Heart right ventricle (tissue), 16 donors: ENCODE measurements at regions not wholly inside any gene's neighbourhood (a gene's known extent, or its start where the extent isn't known, plus 50 kb on each side); places are given as distances from the start of the nearest gene placed in this dataset.

Experiments used
- ATAC-seq, 8 donors: fragments of 200-7000 bp; cut with Tn5 transposase; one replicate each; pipeline ENCODE4 v1.9.1; 2020; ENCODE audit warnings: mild to moderate bottlenecking in 8 of 8, moderate library complexity in 8 of 8, moderate number of reproducible peaks in 1 of 8
- DNase-seq, 2 donors: peaks; one replicate each; pipeline ENCODE4 v3.0.0-alpha.2; 2020
- H3K27ac ChIP-seq, 10 donors: fragments of 200-600 bp; sonication (generic) in 2 of 10; one replicate each; pipeline versions ENCODE4 v1.5.0 to v1.8.0; 2020 to 2022; ENCODE audit warnings: mild to moderate bottlenecking in 3 of 10
- H3K27me3 ChIP-seq, 7 donors: fragments of 200-600 bp; one replicate each; pipeline ENCODE4 v1.8.0; 2021 to 2022; ENCODE audit warnings: mild to moderate bottlenecking in 2 of 7
- H3K36me3 ChIP-seq, 9 donors: fragments of 200-600 bp; sonication (generic) in 1 of 9; one replicate each; pipeline versions ENCODE4 v1.5.0 to v1.8.0; 2020 to 2022; ENCODE audit warnings: mild to moderate bottlenecking in 2 of 9
- H3K4me1 ChIP-seq, 9 donors: fragments of 200-600 bp; sonication (generic) in 1 of 9; one replicate each; pipeline versions ENCODE4 v1.5.0 to v1.8.0; 2020 to 2022; ENCODE audit warnings: mild to moderate bottlenecking in 4 of 9
- H3K4me3 ChIP-seq, 10 donors: fragments of 200-600 bp; sonication (generic) in 2 of 10; one replicate each; pipeline versions ENCODE4 v1.5.0 to v1.8.0; 2020 to 2022; ENCODE audit warnings: mild to moderate bottlenecking in 7 of 10, moderate library complexity in 2 of 10
- H3K9me3 ChIP-seq, 11 donors: fragments of 200-600 bp in 10 of 11; sonication (generic) in 2 of 11; one replicate each; pipeline versions ENCODE4 v1.5.0 to v1.8.0; 2013 to 2022; ENCODE audit warnings: mild to moderate bottlenecking in 2 of 11, control low read depth in 1 of 11, moderate library complexity in 1 of 11
- WGBS, 2 donors: extraction: QIAGEN DNeasy Blood & Tissue Kit; methylation state at CpG; one replicate each; pipeline ENCODE4 v1.1.7; 2013; ENCODE audit warnings: inconsistent platforms in 1 of 2; 5-methylcytosine and 5-hydroxymethylcytosine counted together
- intact Hi-C, 10 donors: fragments of 100-400 bp; cut with DNase I; formaldehyde crosslinking; loops; one replicate each; pipeline versions ENCODE4 v1.11.1 to v1.14.2; 2022
- TF ChIP-seq, protein P1 (sequence below), 9 donors: fragments of 200-600 bp; sonication (generic) in 2 of 9; IDR thresholded peaks; one replicate each; pipeline versions ENCODE4 v1.5.0 to v1.8.0; 2021 to 2022; ENCODE audit warnings: antibody characterized with exemption in 9 of 9, mild to moderate bottlenecking in 5 of 9, moderate library complexity in 1 of 9
- donor health status: Arrhythmogenic right ventricular cardiomyopathy.
- donor health status: ischemic (EF 13 %, LVEDD 7.1; RV severe dilation, severe dysfunction).
- donor health status: healthy with polysubstance abuse.
- donor health status: DM: no; HTN: yes; CAD: no.
- donor health status: DM: no; HTN: no; CAD: no.
- donor health status: ischemic (EF 25% LVEDD 6.9; RV normal size, moderate dysfunction).
- donor health status: ischemic (EF 25% LVEDD 5.7; RV mildly dilated, moderate dysfunction).
- donor health status: healthy.
- donor health status: DM: yes; HTN: yes; CAD: no.
- donor health status: Ischemic cardiomyopathy.
- donor health status: ischemic (EF 35%, LVEDD 5.7; RV mildly dilated, moderate dysfunction).
- donor health status: nonischemic (EF 11% LVEDD 7.7; RV severe dilation, severe dysfunction).
- donor health status: DM: yes; HTN: yes; CAD: no.
- donor health status: PGD.
- donor health status: ischemic (EF 29% LVEDD 5.4; RV normal size, mild dysfunction).
- donor health status: nonischemic (EF 23%, LVEDD 6.1; RV moderate dilation, normal function).

DNA sequence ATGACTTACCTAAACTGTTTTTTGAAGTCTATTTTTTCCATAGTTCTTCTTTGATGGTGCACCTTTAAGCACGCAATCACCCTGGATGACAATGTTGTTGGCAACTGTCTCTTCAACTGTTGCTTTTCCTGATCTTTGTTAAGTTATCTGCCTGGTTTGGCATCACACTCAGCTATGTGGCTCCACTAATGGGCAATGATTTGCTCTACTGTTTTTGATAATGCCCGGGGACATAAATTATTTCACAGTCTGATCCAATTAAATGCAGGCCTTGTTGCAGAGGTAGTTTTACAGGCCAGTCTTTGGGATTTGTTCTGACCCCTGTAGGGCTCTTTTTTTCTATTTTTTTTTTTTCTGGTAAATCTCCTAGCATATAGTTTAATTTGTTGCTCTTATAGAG lies 436.3 kb downstream of the ZNF385D start:
- DNase-seq (no peak), ATAC-seq (no peak)
- H3K4me1 ChIP-seq: no peaks in the 10 kb centered on the region
- H3K4me3 ChIP-seq: no peak overlapping the region
- H3K27ac ChIP-seq: no peak overlapping the region
- TF ChIP-seq, protein P1, sequence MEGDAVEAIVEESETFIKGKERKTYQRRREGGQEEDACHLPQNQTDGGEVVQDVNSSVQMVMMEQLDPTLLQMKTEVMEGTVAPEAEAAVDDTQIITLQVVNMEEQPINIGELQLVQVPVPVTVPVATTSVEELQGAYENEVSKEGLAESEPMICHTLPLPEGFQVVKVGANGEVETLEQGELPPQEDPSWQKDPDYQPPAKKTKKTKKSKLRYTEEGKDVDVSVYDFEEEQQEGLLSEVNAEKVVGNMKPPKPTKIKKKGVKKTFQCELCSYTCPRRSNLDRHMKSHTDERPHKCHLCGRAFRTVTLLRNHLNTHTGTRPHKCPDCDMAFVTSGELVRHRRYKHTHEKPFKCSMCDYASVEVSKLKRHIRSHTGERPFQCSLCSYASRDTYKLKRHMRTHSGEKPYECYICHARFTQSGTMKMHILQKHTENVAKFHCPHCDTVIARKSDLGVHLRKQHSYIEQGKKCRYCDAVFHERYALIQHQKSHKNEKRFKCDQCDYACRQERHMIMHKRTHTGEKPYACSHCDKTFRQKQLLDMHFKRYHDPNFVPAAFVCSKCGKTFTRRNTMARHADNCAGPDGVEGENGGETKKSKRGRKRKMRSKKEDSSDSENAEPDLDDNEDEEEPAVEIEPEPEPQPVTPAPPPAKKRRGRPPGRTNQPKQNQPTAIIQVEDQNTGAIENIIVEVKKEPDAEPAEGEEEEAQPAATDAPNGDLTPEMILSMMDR (IDR thresholded peaks at IDR 0.05): no peak
- no peaks in the 10 kb centered on the region for H3K36me3 ChIP-seq
- H3K9me3 ChIP-seq: peaks cover 0 to 9% (median 0%) of the 10 kb centered on the region in 11 donors
- 75 to 99% methylated on average over 2 of the region's 2 CpGs for WGBS, 2 donors
- H3K27me3 ChIP-seq: no peaks in the 10 kb centered on the region
- intact Hi-C loops: no loop called here

DNA sequence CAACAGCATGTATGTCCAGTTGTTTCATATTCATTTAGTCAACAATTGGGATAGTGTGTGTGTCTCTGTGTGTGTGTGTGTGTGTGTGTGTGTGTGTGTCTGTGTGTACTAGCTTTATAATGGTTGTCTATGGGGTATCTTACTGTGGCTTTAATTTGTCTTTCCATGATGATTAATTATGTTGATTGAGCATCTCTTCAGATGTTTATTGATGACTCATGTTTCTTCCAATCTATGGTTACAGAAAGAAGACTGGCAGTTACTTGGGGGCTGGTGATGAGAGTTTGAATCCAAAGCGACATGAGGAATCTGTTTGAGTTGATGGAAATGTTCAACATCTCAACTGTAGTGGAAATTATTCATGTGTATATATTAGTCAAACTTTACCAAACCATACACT lies 440.1 kb downstream of the ZNF385D start:
- intact Hi-C loops: no loop called here
- H3K4me3 ChIP-seq: no peak overlapping the region
- 91 to 96% methylated on average over 1 of the region's 1 CpG for WGBS, 2 donors
- no peaks in the 10 kb centered on the region for H3K4me1 ChIP-seq
- H3K27ac ChIP-seq: no peak overlapping the region
- peaks cover 0 to 21% (median 0%) of the 10 kb centered on the region in 11 donors for H3K9me3 ChIP-seq
- no peaks in the 10 kb centered on the region for H3K36me3 ChIP-seq
- no peaks in the 10 kb centered on the region for H3K27me3 ChIP-seq
- ATAC-seq (no peak), DNase-seq (no peak)
- TF ChIP-seq, protein P1 (IDR thresholded peaks at IDR 0.05): no peak

DNA sequence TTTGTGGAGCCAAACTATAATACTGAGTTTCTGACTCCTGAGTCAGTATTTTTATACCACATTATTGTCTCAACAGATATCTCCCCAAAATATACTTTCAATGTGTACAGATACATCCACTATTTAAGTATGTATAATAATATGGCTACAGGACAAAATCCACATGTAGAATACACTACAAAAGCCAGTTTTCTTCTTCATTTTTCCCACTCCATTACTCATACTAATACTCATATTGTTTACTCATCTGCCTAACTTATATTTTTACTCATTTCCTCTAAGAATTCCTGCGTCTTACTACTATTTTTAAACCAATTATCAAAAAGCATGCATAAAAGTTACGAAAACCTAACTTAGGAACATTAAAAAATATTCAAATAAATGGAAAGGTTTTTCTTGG lies 440.8 kb downstream of the ZNF385D start:
- intact Hi-C loops: no loop called here
- ATAC-seq: no peak

DNA sequence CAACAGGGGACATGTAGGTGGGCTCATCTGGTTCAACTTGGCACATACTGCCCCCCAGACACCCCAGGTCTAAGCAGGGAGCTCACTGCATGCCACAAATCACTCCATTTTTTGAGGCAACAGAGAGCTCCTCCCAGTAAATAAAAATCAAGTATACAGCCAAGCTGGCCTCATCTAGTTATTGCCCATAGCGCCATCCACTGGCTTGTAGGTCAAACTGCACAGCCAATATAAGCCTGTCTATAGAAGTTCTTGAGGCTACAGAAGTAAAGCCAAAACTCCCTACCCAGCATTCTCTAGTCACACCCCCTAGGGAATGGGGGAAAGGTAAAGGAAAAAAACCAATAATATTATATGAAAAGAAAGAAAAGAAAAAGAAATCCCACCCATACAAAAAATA lies 453.7 kb downstream of the ZNF385D start:
- intact Hi-C loops: loop anchor here in 1 of 10 donors (10.0 kb wide), 1 partner anchor 963 kb away; no protein-coding TSS in a partner anchor
- WGBS, 2 donors: 45 to 63% methylated on average over 1 of the region's 1 CpG

More for the DNA sequence above, 440.8 kb downstream of the ZNF385D start:
- H3K36me3 ChIP-seq: no peaks in the 10 kb centered on the region
- no peak overlapping the region for H3K27ac ChIP-seq
- H3K9me3 ChIP-seq: peaks cover 0 to 26% (median 0%) of the 10 kb centered on the region in 11 donors
- WGBS, 2 donors: 79 to 83% methylated on average over 2 of the region's 2 CpGs
- H3K4me1 ChIP-seq: no peaks in the 10 kb centered on the region
- no peak for DNase-seq
- no peaks in the 10 kb centered on the region for H3K27me3 ChIP-seq
- H3K4me3 ChIP-seq: no peak overlapping the region
- TF ChIP-seq, protein P1 (IDR thresholded peaks at IDR 0.05): no peak

More for the DNA sequence above, 453.7 kb downstream of the ZNF385D start:
- Histone ChIP-seq H3K27me3 (no peaks in the 10 kb centered on the region), H3K4me3 (no peak overlapping the region), H3K4me1 (no peaks in the 10 kb centered on the region), H3K9me3 (peaks cover 0 to 47% (median 3%) of the 10 kb centered on the region in 11 donors), H3K36me3 (no peaks in the 10 kb centered on the region), H3K27ac (no peak overlapping the region)
- ATAC-seq: no peak
- DNase-seq: no peak
- TF ChIP-seq, protein P1 (IDR thresholded peaks at IDR 0.05): no peak
